Tibial artery (tissue), 4 donors: ENCODE measurements at regions not wholly inside any gene's neighbourhood (a gene's known extent, or its start where the extent isn't known, plus 50 kb on each side); places are given as distances from the start of the nearest gene placed in this dataset.

ENCODE experiments used
- DNase-seq, 2 donors: peaks; one replicate each; pipeline ENCODE4 v3.0.0-alpha.2; 2019
- H3K27ac ChIP-seq, 2 donors: fragments of 200-600 bp; sonication (generic) in 1 of 2; 1 replicate in 1 of 2; 2 replicates in 1 of 2; pipeline ENCODE4 v1.5.1; 2018 to 2019; ENCODE audit warnings: mild to moderate bottlenecking in 1 of 2
- H3K27me3 ChIP-seq, 2 donors: fragments of 200-600 bp; sonication (generic) in 1 of 2; one replicate each; pipeline versions ENCODE4 v1.5.1 to v1.6.0; 2016 to 2019
- H3K36me3 ChIP-seq, 3 donors: fragments of 200-600 bp; sonication (generic) in 2 of 3; one replicate each; pipeline ENCODE4 v1.5.1; 2016 to 2019; ENCODE audit warnings: mild to moderate bottlenecking in 2 of 3
- H3K4me1 ChIP-seq, 4 donors: fragments of 200-600 bp; sonication (generic) in 2 of 4; 1 replicate in 3 of 4; 2 replicates in 1 of 4; pipeline ENCODE4 v1.5.1; 2016 to 2019
- H3K4me3 ChIP-seq, 2 donors: fragments of 200-600 bp; sonication (generic) in 1 of 2; 1 replicate in 1 of 2; 2 replicates in 1 of 2; pipeline ENCODE4 v1.5.1; 2018 to 2019; ENCODE audit warnings: mild to moderate bottlenecking in 2 of 2
- H3K9me3 ChIP-seq, 3 donors: fragments of 200-600 bp; sonication (generic) in 1 of 3; one replicate each; pipeline ENCODE4 v1.5.1; 2016 to 2019
- intact Hi-C: fragments of 100-400 bp; cut with DNase I; formaldehyde crosslinking; loops from one replicate; pipeline ENCODE4 v1.15.0; 2023; ENCODE audit warnings: low total_unique reads
- TF ChIP-seq, protein P1 (sequence below), 2 experiments: fragments of 200-600 bp in 1 of 2; fragments of 450-650 bp in 1 of 2; IDR thresholded peaks; one replicate each; pipeline ENCODE4 v1.5.1; 2017 to 2019; ENCODE audit warnings: antibody characterized with exemption in 2 of 2, mild to moderate bottlenecking in 1 of 2, moderate library complexity in 1 of 2

DNA sequence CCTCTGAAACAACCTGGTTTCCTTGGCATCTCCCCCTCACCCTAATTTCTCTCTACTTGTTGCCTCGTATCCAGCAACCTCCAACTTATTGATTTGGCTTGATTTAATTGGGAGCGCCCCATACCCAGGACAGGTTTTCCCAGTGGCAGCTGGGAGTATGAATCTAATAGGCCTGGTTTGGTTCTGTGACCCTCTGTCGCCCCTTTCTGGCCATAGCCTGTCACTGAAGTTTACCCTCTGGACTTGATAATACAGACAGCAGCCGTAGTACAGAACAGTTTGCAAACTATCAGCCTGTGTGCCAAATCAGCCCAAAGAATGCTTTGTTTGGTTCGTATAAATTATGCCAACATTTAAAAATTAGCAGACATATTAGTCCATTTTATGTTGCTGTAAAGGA lies 525.1 kb upstream of the GOLIM4 start:
- TF ChIP-seq, protein P1, sequence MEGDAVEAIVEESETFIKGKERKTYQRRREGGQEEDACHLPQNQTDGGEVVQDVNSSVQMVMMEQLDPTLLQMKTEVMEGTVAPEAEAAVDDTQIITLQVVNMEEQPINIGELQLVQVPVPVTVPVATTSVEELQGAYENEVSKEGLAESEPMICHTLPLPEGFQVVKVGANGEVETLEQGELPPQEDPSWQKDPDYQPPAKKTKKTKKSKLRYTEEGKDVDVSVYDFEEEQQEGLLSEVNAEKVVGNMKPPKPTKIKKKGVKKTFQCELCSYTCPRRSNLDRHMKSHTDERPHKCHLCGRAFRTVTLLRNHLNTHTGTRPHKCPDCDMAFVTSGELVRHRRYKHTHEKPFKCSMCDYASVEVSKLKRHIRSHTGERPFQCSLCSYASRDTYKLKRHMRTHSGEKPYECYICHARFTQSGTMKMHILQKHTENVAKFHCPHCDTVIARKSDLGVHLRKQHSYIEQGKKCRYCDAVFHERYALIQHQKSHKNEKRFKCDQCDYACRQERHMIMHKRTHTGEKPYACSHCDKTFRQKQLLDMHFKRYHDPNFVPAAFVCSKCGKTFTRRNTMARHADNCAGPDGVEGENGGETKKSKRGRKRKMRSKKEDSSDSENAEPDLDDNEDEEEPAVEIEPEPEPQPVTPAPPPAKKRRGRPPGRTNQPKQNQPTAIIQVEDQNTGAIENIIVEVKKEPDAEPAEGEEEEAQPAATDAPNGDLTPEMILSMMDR (IDR thresholded peaks at IDR 0.05), result no peak
- DNase-seq, result no peak
- Histone ChIP-seq H3K4me1 (no peaks in the 10 kb centered on the region), H3K9me3 (no peaks in the 10 kb centered on the region), H3K27ac (no peak overlapping the region), H3K36me3 (no peaks in the 10 kb centered on the region), H3K27me3 (no peaks in the 10 kb centered on the region), H3K4me3 (no peak overlapping the region)
- intact Hi-C loops, result no loop called here

DNA sequence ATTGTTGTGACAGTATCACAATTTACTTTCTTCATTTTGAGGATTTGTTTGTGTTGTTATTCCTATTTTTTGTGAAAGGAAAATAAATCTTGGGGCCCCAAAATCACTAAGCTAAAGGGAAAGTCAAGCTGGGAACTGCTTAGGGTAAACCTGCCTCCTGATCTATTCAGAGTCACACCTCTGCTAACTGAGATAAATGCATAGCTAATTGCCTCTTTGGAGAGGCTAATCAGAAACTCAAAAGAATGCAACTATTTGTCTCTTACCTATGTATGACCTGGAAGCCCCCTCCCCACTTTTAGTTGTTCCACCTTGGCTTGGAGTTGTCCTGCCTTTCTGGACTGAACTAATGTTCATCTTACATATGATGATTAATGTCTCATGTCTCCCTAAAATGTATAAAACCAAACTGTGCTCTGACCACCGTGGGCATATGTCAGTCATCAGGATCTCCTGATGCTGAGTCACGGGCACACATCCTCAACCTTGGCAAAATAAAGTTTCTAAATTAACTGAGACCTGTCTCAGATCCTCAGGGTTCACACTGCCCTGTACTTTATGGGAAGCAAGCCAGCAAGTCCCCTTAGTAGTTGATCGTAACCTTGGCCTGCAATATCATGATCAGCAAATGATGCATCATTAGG lies 523.2 kb upstream of the GOLIM4 start:
- no peak overlapping the region for H3K4me3 ChIP-seq
- H3K9me3 ChIP-seq, result no peaks in the 10 kb centered on the region
- TF ChIP-seq, protein P1 (IDR thresholded peaks at IDR 0.05), result no peak
- no peaks in the 10 kb centered on the region for H3K4me1 ChIP-seq
- H3K27ac ChIP-seq, result no peak overlapping the region
- H3K36me3 ChIP-seq, result no peaks in the 10 kb centered on the region
- no peak for DNase-seq
- H3K27me3 ChIP-seq, result no peaks in the 10 kb centered on the region
- intact Hi-C loops, result no loop called here

DNA sequence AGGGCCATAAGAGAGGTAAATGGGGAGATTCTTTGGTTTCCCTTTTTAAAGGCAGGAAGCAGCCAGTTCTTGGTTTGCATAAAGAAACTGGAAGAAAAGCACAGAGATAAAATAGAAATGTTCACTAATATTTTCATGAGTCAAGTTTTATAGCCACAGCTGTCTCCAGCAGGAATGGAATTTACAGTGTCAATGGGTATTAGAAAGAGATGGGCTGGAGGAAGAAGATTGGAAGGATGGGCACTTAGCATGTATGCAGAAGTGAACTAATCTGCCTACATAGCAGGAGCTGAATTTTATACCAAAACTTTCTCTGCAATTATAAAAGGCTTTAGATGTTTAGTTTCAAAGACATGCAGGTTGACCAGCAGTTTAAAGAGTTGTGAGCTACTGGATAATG lies 521.9 kb upstream of the GOLIM4 start:
- Histone ChIP-seq H3K27ac (no peak overlapping the region), H3K4me3 (no peak overlapping the region), H3K36me3 (no peaks in the 10 kb centered on the region), H3K9me3 (no peaks in the 10 kb centered on the region), H3K4me1 (no peaks in the 10 kb centered on the region), H3K27me3 (no peaks in the 10 kb centered on the region)
- intact Hi-C loops, result no loop called here
- TF ChIP-seq, protein P1 (IDR thresholded peaks at IDR 0.05), result no peak
- no peak for DNase-seq

DNA sequence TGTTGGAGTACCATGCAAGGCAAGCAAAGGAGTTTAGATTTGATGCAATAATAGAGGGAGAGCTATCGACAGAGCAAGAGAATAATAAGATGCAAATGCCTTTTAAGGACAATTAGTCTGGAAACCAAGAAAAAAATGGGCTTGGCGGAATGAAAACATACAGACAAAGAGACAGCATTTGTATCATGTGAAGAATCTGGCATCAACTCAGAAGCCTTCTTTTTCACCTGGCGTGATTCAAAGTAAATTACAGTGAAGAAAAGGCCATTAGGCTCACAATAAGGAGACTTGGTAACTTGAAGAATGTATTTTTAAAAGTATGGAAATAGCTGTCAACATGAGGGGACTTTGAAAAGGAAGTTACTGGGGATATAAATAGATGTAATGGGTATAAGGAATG lies 521.2 kb upstream of the GOLIM4 start:
- TF ChIP-seq, protein P1 (IDR thresholded peaks at IDR 0.05), result no peak
- no peak overlapping the region for H3K27ac ChIP-seq
- no peaks in the 10 kb centered on the region for H3K4me1 ChIP-seq
- H3K27me3 ChIP-seq, result no peaks in the 10 kb centered on the region
- no peak overlapping the region for H3K4me3 ChIP-seq
- intact Hi-C loops, result no loop called here
- no peaks in the 10 kb centered on the region for H3K9me3 ChIP-seq
- no peaks in the 10 kb centered on the region for H3K36me3 ChIP-seq
- no peak for DNase-seq

DNA sequence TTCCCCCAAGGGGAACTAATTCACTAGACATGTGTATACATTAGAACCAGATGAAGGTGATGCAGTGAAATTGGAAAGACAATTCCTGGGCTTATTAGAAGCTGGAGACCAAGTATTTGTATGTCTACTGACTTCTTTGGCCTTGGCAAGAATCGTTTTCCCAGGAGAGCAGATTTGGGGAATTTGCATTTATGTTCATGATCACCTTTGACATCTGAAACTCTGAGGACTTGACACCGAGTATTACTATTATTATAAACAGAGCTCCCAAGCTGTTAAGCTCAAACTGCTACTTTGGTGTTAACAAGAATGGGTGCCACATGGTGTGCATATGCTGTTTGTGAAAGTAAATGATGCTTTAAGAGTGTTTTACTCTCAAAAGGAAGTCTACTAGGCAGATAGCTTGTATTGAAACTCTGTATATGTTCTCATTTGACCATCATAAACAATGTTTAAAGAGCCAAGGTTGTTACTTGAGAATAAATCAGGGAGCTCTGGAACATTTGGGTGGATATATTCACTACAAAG lies 519.8 kb upstream of the GOLIM4 start:
- TF ChIP-seq, protein P1 (IDR thresholded peaks at IDR 0.05), result no peak
- Histone ChIP-seq H3K27ac (no peak overlapping the region), H3K9me3 (no peaks in the 10 kb centered on the region), H3K4me3 (no peak overlapping the region), H3K27me3 (no peaks in the 10 kb centered on the region), H3K36me3 (no peaks in the 10 kb centered on the region), H3K4me1 (no peaks in the 10 kb centered on the region)
- no peak for DNase-seq
- intact Hi-C loops, result no loop called here

DNA sequence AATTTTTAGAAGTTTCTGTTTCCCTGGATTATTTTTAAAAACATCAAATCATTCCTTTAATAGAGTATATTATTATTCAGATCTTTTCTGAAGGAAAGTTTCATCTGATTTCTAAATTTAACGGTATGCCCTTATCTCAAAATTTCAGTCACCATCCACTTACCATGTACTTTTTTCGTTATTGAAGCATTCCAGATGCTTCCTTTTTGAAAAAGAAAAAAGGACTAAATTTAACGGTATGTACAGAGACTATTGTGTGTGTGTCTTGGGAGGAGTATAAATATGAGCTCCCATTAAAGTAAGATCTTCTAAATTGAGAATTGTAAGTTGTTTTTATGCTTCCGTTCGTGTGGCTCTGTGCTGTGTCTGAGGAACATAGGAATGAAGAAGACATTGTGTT lies 517.4 kb upstream of the GOLIM4 start:
- Histone ChIP-seq H3K27ac (no peak overlapping the region), H3K9me3 (no peaks in the 10 kb centered on the region), H3K36me3 (no peaks in the 10 kb centered on the region), H3K4me1 (no peaks in the 10 kb centered on the region), H3K27me3 (no peaks in the 10 kb centered on the region), H3K4me3 (no peak overlapping the region)
- DNase-seq, result no peak
- TF ChIP-seq, protein P1 (IDR thresholded peaks at IDR 0.05), result no peak
- intact Hi-C loops, result no loop called here
